WTC11 (cell line): ENCODE measurements at regions not wholly inside any gene's neighbourhood (a gene's known extent, or its start where the extent isn't known, plus 50 kb on each side); places are given as distances from the start of the nearest gene placed in this dataset.

ENCODE experiments used
- ATAC-seq: fragments of 200-7000 bp; cut with Tn5 transposase; 2 replicates; pipeline ENCODE4 v1.10.0; 2021; ENCODE audit warnings: mild to moderate bottlenecking, moderate library complexity
- CTCF ChIA-PET: fragments of 300-600 bp; sonication (Branson Sonifier 250); formaldehyde crosslinking; loops from one replicate; lab custom pipeline; 2021; ENCODE audit warnings: antibody characterized with exemption; lab: Charles Lee
- POLR2A ChIA-PET: fragments of 350-600 bp; sonication (Branson Sonifier 250); formaldehyde crosslinking; loops from one replicate; lab custom pipeline; 2021; ENCODE audit warnings: antibody characterized with exemption; lab: Charles Lee
- DNase-seq: peaks from one replicate; pipeline ENCODE4 v3.0.0; 2021; ENCODE audit warnings: low spot score
- H3K27ac Mint-ChIP-seq: 2 replicates; pipeline ENCODE4 v1.8.0; 2021; ENCODE audit warnings: mixed read lengths
- H3K27me3 Mint-ChIP-seq: 2 replicates; pipeline ENCODE4 v1.8.0; 2021; ENCODE audit warnings: low read depth, mild to moderate bottlenecking, moderate library complexity, mixed read lengths
- H3K36me3 Mint-ChIP-seq: 2 replicates; pipeline ENCODE4 v1.8.0; 2021; ENCODE audit warnings: mixed read lengths
- H3K4me1 Mint-ChIP-seq: 2 replicates; pipeline ENCODE4 v1.8.0; 2022; ENCODE audit warnings: mixed read lengths
- H3K4me3 Mint-ChIP-seq: 2 replicates; pipeline ENCODE4 v1.8.0; 2021; ENCODE audit warnings: mild to moderate bottlenecking, moderate library complexity, mixed read lengths
- H3K9me3 Mint-ChIP-seq: 2 replicates; pipeline ENCODE4 v1.8.0; 2021; ENCODE audit warnings: mixed read lengths
- ARID4B ChIP-seq: sonication (generic); formaldehyde crosslinking; IDR thresholded peaks from 2 replicates; pipeline ENCODE4 v1.8.0; 2023; ENCODE audit warnings: missing genetic modification reagents, mild to moderate bottlenecking, borderline replicate concordance
- ATF2 ChIP-seq: sonication (generic); formaldehyde crosslinking; IDR thresholded peaks from 2 replicates; pipeline ENCODE4 v1.8.1; 2022; ENCODE audit warnings: low read depth, missing genetic modification reagents, borderline replicate concordance
- ATF3 ChIP-seq: sonication (generic); formaldehyde crosslinking; conservative IDR thresholded peaks from 2 replicates; pipeline ENCODE4 v1.8.1; 2022; ENCODE audit warnings: mild to moderate bottlenecking, missing genetic modification reagents
- CREB1 ChIP-seq: sonication (generic); formaldehyde crosslinking; IDR thresholded peaks from 2 replicates; pipeline ENCODE4 v1.8.0; 2023; ENCODE audit warnings: mild to moderate bottlenecking, missing genetic modification reagents
- EMX1 ChIP-seq: fragments of 250-450 bp; sonication (Bioruptor Pico); IDR thresholded peaks from 2 replicates; pipeline ENCODE4 v1.8.0; 2021; ENCODE audit warnings: mild to moderate bottlenecking
- FOXK1 ChIP-seq: sonication (generic); formaldehyde crosslinking; IDR thresholded peaks from 2 replicates; pipeline ENCODE4 v1.8.0; 2022; ENCODE audit warnings: mild to moderate bottlenecking, moderate library complexity, missing genetic modification reagents
- FOXP4 ChIP-seq: sonication (generic); formaldehyde crosslinking; IDR thresholded peaks from 2 replicates; pipeline ENCODE4 v1.8.0; 2022; ENCODE audit warnings: mild to moderate bottlenecking, missing genetic modification reagents
- IRF1 ChIP-seq: sonication (generic); formaldehyde crosslinking; IDR thresholded peaks from 2 replicates; pipeline ENCODE4 v1.8.0; 2023; ENCODE audit warnings: missing genetic modification reagents
- JUN ChIP-seq: sonication (generic); formaldehyde crosslinking; IDR thresholded peaks from 2 replicates; pipeline ENCODE4 v1.8.0; 2023; ENCODE audit warnings: mild to moderate bottlenecking, missing genetic modification reagents
- MAX ChIP-seq: sonication (generic); formaldehyde crosslinking; IDR thresholded peaks from 2 replicates; pipeline ENCODE4 v1.8.0; 2022; ENCODE audit warnings: mild to moderate bottlenecking, missing genetic modification reagents
- MLX ChIP-seq: sonication (generic); formaldehyde crosslinking; IDR thresholded peaks from 2 replicates; pipeline ENCODE4 v1.8.1; 2023; ENCODE audit warnings: mild to moderate bottlenecking, missing genetic modification reagents, moderate library complexity
- NR2C2 ChIP-seq: sonication (generic); formaldehyde crosslinking; IDR thresholded peaks from 2 replicates; pipeline ENCODE4 v1.8.0; 2022; ENCODE audit warnings: mild to moderate bottlenecking, missing genetic modification reagents
- SMAD4 ChIP-seq: sonication (generic); formaldehyde crosslinking; IDR thresholded peaks from 2 replicates; pipeline ENCODE4 v1.8.0; 2022; ENCODE audit warnings: mild to moderate bottlenecking, missing genetic modification reagents
- TEAD1 ChIP-seq: sonication (generic); formaldehyde crosslinking; IDR thresholded peaks from 2 replicates; pipeline ENCODE4 v1.8.0; 2022; ENCODE audit warnings: mild to moderate bottlenecking, missing genetic modification reagents
- ZNF121 ChIP-seq: sonication (generic); formaldehyde crosslinking; IDR thresholded peaks from 2 replicates; pipeline ENCODE4 v1.8.0; 2023; ENCODE audit warnings: missing genetic modification reagents
- ZNF138 ChIP-seq: sonication (generic); formaldehyde crosslinking; conservative IDR thresholded peaks from 2 replicates; pipeline ENCODE4 v1.8.1; 2022; ENCODE audit warnings: mild to moderate bottlenecking, moderate library complexity, missing genetic modification reagents
- ZNF232 ChIP-seq: sonication (generic); formaldehyde crosslinking; IDR thresholded peaks from 2 replicates; pipeline ENCODE4 v1.8.0; 2022; ENCODE audit warnings: mild to moderate bottlenecking, missing genetic modification reagents
- ZNF263 ChIP-seq: sonication (generic); formaldehyde crosslinking; IDR thresholded peaks from 2 replicates; pipeline ENCODE4 v1.8.1; 2022; ENCODE audit warnings: low read depth, mild to moderate bottlenecking, moderate library complexity, missing genetic modification reagents
- ZNF416 ChIP-seq: fragments of 250-450 bp; sonication (Bioruptor Pico); IDR thresholded peaks from 2 replicates; pipeline ENCODE4 v1.9.0; 2021; ENCODE audit warnings: mild to moderate bottlenecking, inconsistent platforms
- ZSCAN18 ChIP-seq: fragments of 250-450 bp; sonication (Bioruptor Pico); IDR thresholded peaks from 2 replicates; pipeline ENCODE4 v2.1.2; 2022; ENCODE audit warnings: mild to moderate bottlenecking, moderate library complexity

GRCh38 chr5:10161778-10162177, 87.9 kb downstream of the ATPSCKMT start:
- H3K4me3 Mint-ChIP-seq = no peak overlapping the region
- H3K27me3 Mint-ChIP-seq = no peaks in the 10 kb centered on the region
- no peak overlapping the region for H3K27ac Mint-ChIP-seq
- peak; percentile 64 for ATAC-seq
- no peak for TF ChIP-seq FOXP4 (CRISPR knock-in tag)
- no peak for TF ChIP-seq TEAD1 (CRISPR knock-in tag)
- TF ChIP-seq MLX (CRISPR knock-in tag) = no peak
- TF ChIP-seq IRF1 (CRISPR knock-in tag) = no peak
- no peak for TF ChIP-seq MAX (CRISPR knock-in tag)
- TF ChIP-seq ZNF232 (CRISPR knock-in tag) = no peak
- TF ChIP-seq FOXK1 = no peak
- TF ChIP-seq ZNF121 (CRISPR knock-in tag) = no peak
- no peak for TF ChIP-seq ATF3 (CRISPR knock-in tag)
- TF ChIP-seq EMX1 (CRISPR knock-in tag) = no peak
- no peak for TF ChIP-seq ZNF416 (CRISPR knock-in tag)
- no peak for TF ChIP-seq ARID4B (CRISPR knock-in tag)
- TF ChIP-seq ZNF263 (CRISPR knock-in tag) = no peak
- no peak for TF ChIP-seq ATF2 (CRISPR knock-in tag)
- TF ChIP-seq ZNF138 (CRISPR knock-in tag) = no peak
- no peak for TF ChIP-seq SMAD4 (CRISPR knock-in tag)
- no peak for TF ChIP-seq JUN
- TF ChIP-seq CREB1 (CRISPR knock-in tag) = no peak
- TF ChIP-seq ZSCAN18 (CRISPR knock-in tag) = no peak
- TF ChIP-seq NR2C2 = no peak
- H3K4me1 Mint-ChIP-seq = peaks cover 53% of the 10 kb centered on the region
- ChIA-PET CTCF (interaction anchor here (1.2 to 2.6 kb wide), 3 partner anchors 11 to 71 kb away, joined by 4 to 14 read pairs (median 4); no protein-coding TSS in a partner anchor), POLR2A (no interaction called here)
- H3K36me3 Mint-ChIP-seq = peaks cover 25% of the 10 kb centered on the region
- DNase-seq = no peak
- H3K9me3 Mint-ChIP-seq = peaks cover 40% of the 10 kb centered on the region
